IMR-90 (cell line): ENCODE measurements at regions not wholly inside any gene's neighbourhood (a gene's known extent, or its start where the extent isn't known, plus 50 kb on each side); places are given as distances from the start of the nearest gene placed in this dataset.

Source experiments
- ATAC-seq: fragments of 200-7000 bp; cut with Tn5 transposase; 2 replicates; pipeline ENCODE4 v1.9.1; 2020; ENCODE audit warnings: low read depth, mild to moderate bottlenecking, moderate library complexity
- BruUV-seq: library from RNA; stranded (reverse); fragments of 400-500 nt; replicated peaks from 2 replicates; lab custom pipeline; 2021; lab: Mats Ljungman, UMichigan
- CTCF ChIA-PET: fragments of 300-600 bp; formaldehyde crosslinking; extraction: SDS; loops from one replicate; lab custom pipeline; 2021; ENCODE audit warnings: antibody characterized with exemption; lab: Yijun Ruan, JAX
- POLR2A ChIA-PET: fragments of 300-600 bp; sonication (Branson Sonifier 250); formaldehyde crosslinking; loops from one replicate; lab custom pipeline; 2022; ENCODE audit warnings: antibody characterized with exemption; ENCODE audit not compliant: unreplicated experiment; lab: Charles Lee
- DNase-seq: peaks from one replicate; pipeline ENCODE4 v3.0.0; 2013
- H2AFZ ChIP-seq: replicated peaks from 2 replicates; pipeline ENCODE3; 2013; ENCODE audit warnings: low read length, mild to moderate bottlenecking; ENCODE audit not compliant: poor library complexity
- H2AK5ac ChIP-seq: 2 replicates; pipeline ENCODE4 v1.6.1; 2013; ENCODE audit warnings: low read depth, low read length, inconsistent platforms
- H2AK9ac ChIP-seq: replicated peaks from 2 replicates; pipeline ENCODE3; 2013; ENCODE audit warnings: mild to moderate bottlenecking, low read depth, low read length, moderate library complexity; ENCODE audit not compliant: poor library complexity
- H2BK120ac ChIP-seq: 2 replicates; pipeline ENCODE4 v1.6.1; 2013; ENCODE audit warnings: low read depth, low read length, inconsistent platforms
- H2BK15ac ChIP-seq: 3 replicates; pipeline ENCODE4 v1.6.1; 2013; ENCODE audit warnings: low read depth, low read length, inconsistent platforms
- H2BK20ac ChIP-seq: 2 replicates; pipeline ENCODE4 v1.6.1; 2013; ENCODE audit warnings: low read depth, mild to moderate bottlenecking, inconsistent platforms, low read length, moderate library complexity
- H2BK5ac ChIP-seq: 2 replicates; pipeline ENCODE4 v1.6.1; 2013; ENCODE audit warnings: mild to moderate bottlenecking, low read depth, low read length, inconsistent platforms; ENCODE audit not compliant: poor library complexity, severe bottlenecking
- H3K14ac ChIP-seq: replicated peaks from 2 replicates; pipeline ENCODE4 v1.6.1; 2013; ENCODE audit warnings: low read depth, low read length, inconsistent platforms
- H3K18ac ChIP-seq: 2 replicates; pipeline ENCODE4 v1.6.1; 2013; ENCODE audit warnings: low read depth, low read length, control low read depth
- H3K23ac ChIP-seq: 2 replicates; pipeline ENCODE4 v1.6.1; 2013; ENCODE audit warnings: low read depth, low read length, inconsistent platforms
- H3K27ac ChIP-seq: 2 replicates; pipeline ENCODE4 v1.5.1; 2013; ENCODE audit warnings: mild to moderate bottlenecking, control low read depth, low read length; ENCODE audit not compliant: insufficient read depth
- H3K27me3 ChIP-seq: 2 replicates; pipeline ENCODE4 v1.6.1; 2013; ENCODE audit warnings: low read length; ENCODE audit not compliant: control insufficient read depth, insufficient read depth
- H3K36me3 ChIP-seq: 2 replicates; pipeline ENCODE4 v1.6.1; 2013; ENCODE audit warnings: low read length, mixed read lengths; ENCODE audit not compliant: control insufficient read depth, insufficient read depth
- H3K4ac ChIP-seq: 2 replicates; pipeline ENCODE4 v1.6.1; 2013; ENCODE audit warnings: low read depth, low read length, inconsistent platforms
- H3K4me1 ChIP-seq: 2 replicates; pipeline ENCODE4 v1.6.1; 2013; ENCODE audit warnings: low read length, mixed read lengths; ENCODE audit not compliant: control insufficient read depth, insufficient read depth
- H3K4me2 ChIP-seq: 2 replicates; pipeline ENCODE4 v1.6.1; 2013; ENCODE audit warnings: low read depth, mild to moderate bottlenecking, control low read depth, low read length, moderate library complexity
- H3K4me3 ChIP-seq: 2 replicates; pipeline ENCODE4 v1.5.1; 2013; ENCODE audit warnings: low read depth, mild to moderate bottlenecking, control low read depth, low read length, moderate library complexity; ENCODE audit not compliant: insufficient read depth
- H3K56ac ChIP-seq: 2 replicates; pipeline ENCODE4 v1.6.1; 2013; ENCODE audit warnings: low read length, inconsistent platforms; ENCODE audit not compliant: insufficient read depth; ENCODE audit errors: extremely low read depth
- H3K79me1 ChIP-seq, 2 experiments: 2 replicates each; pipeline ENCODE4 v1.6.1; 2013; ENCODE audit warnings: low read length in 2 of 2, inconsistent platforms in 1 of 2, low read depth in 1 of 2
- H3K9ac ChIP-seq: 2 replicates; pipeline ENCODE4 v1.6.1; 2013; ENCODE audit warnings: low read depth, low read length, control low read depth
- H3K9me1 ChIP-seq: 2 replicates; pipeline ENCODE4 v1.6.1; 2013; ENCODE audit warnings: low read length, inconsistent platforms; ENCODE audit not compliant: insufficient read depth
- H3K9me3 ChIP-seq: 2 replicates; pipeline ENCODE4 v1.6.1; 2013; ENCODE audit warnings: low read length; ENCODE audit not compliant: control insufficient read depth, insufficient read depth
- H4K20me1 ChIP-seq: 2 replicates; pipeline ENCODE4 v1.6.1; 2013; ENCODE audit warnings: low read length, inconsistent platforms; ENCODE audit not compliant: insufficient read depth
- H4K5ac ChIP-seq: 2 replicates; pipeline ENCODE4 v1.6.1; 2013; ENCODE audit warnings: mild to moderate bottlenecking, low read depth, low read length, control low read depth
- H4K8ac ChIP-seq, 2 experiments: 2 replicates each; pipeline ENCODE4 v1.6.1; 2013; ENCODE audit warnings: low read depth in 2 of 2, low read length in 2 of 2, control low read depth in 1 of 2, inconsistent platforms in 1 of 2
- H4K91ac ChIP-seq: 2 replicates; pipeline ENCODE4 v1.6.1; 2013; ENCODE audit warnings: low read depth, low read length, inconsistent platforms; ENCODE audit not compliant: insufficient read depth
- BHLHE40 ChIP-seq: fragments of 150-350 bp; IDR thresholded peaks from 2 replicates; pipeline ENCODE4 v1.6.1; 2016; ENCODE audit warnings: mild to moderate bottlenecking, low read depth, low read length
- CEBPB ChIP-seq: IDR thresholded peaks from 2 replicates; pipeline ENCODE4 v1.6.1; 2012; ENCODE audit warnings: low read depth, low read length, improper control_type of control experiment
- CHD1 ChIP-seq: IDR thresholded peaks from 2 replicates; pipeline ENCODE4 v1.6.1; 2012; ENCODE audit warnings: low read depth, low read length, improper control_type of control experiment
- CTCF ChIP-seq: conservative IDR thresholded peaks from 2 replicates; pipeline ENCODE4 v1.5.1; 2012; ENCODE audit warnings: mild to moderate bottlenecking, low read depth, low read length, improper control_type of control experiment
- ELK1 ChIP-seq: fragments of 150-350 bp; IDR thresholded peaks from 2 replicates; pipeline ENCODE4 v1.6.1; 2016; ENCODE audit warnings: low read depth, mild to moderate bottlenecking, low read length, moderate library complexity, borderline replicate concordance
- FOS ChIP-seq: fragments of 150-350 bp; IDR thresholded peaks from 2 replicates; pipeline ENCODE4 v1.6.1; 2016; ENCODE audit warnings: low read depth, low read length
- MAFK ChIP-seq: IDR thresholded peaks from 2 replicates; pipeline ENCODE4 v1.6.1; 2012; ENCODE audit warnings: low read depth, low read length, improper control_type of control experiment
- MAZ ChIP-seq: IDR thresholded peaks from 2 replicates; pipeline ENCODE4 v1.6.1; 2012; ENCODE audit warnings: low read depth, mild to moderate bottlenecking, low read length, improper control_type of control experiment, moderate library complexity, borderline replicate concordance
- MXI1 ChIP-seq: IDR thresholded peaks from 2 replicates; pipeline ENCODE4 v1.6.1; 2012; ENCODE audit warnings: low read depth, mild to moderate bottlenecking, low read length, moderate library complexity, borderline replicate concordance
- NFE2L2 ChIP-seq: fragments of 150-350 bp; IDR thresholded peaks from 2 replicates; pipeline ENCODE4 v1.6.1; 2016; ENCODE audit warnings: low read depth, mild to moderate bottlenecking, low read length
- POLR2A ChIP-seq: IDR thresholded peaks from 2 replicates; pipeline ENCODE4 v1.6.1; 2012; ENCODE audit warnings: mild to moderate bottlenecking, low read depth, low read length
- RAD21 ChIP-seq: IDR thresholded peaks from 2 replicates; pipeline ENCODE4 v1.6.1; 2012; ENCODE audit warnings: low read length, improper control_type of control experiment
- RCOR1 ChIP-seq: IDR thresholded peaks from 2 replicates; pipeline ENCODE4 v1.6.1; 2012; ENCODE audit warnings: mild to moderate bottlenecking, low read length, improper control_type of control experiment; ENCODE audit not compliant: insufficient replicate concordance
- RFX5 ChIP-seq: IDR thresholded peaks from 2 replicates; pipeline ENCODE4 v1.8.0; 2012; ENCODE audit warnings: low read depth, mild to moderate bottlenecking, low read length, moderate library complexity
- SMC3 ChIP-seq: fragments of 150-350 bp; IDR thresholded peaks from 2 replicates; pipeline ENCODE4 v1.6.1; 2016; ENCODE audit warnings: low read depth, mild to moderate bottlenecking, antibody characterized with exemption, low read length, moderate library complexity
- USF2 ChIP-seq: fragments of 150-350 bp; IDR thresholded peaks from 2 replicates; pipeline ENCODE4 v1.6.1; 2017; ENCODE audit warnings: mild to moderate bottlenecking, antibody characterized with exemption, low read length, low read depth
- WGBS, 2 experiments: methylation state at CpG; one replicate each; pipeline versions ENCODE4 v1.1.5 to v1.1.7; 2013; ENCODE audit warnings: missing lambda C conversion rate in 2 of 2; ENCODE audit not compliant: insufficient read length in 1 of 2; ENCODE audit errors: extremely low coverage in 2 of 2; 5-methylcytosine and 5-hydroxymethylcytosine counted together
- dilution Hi-C: fragments of 300-500 bp; cut with HindIII; formaldehyde crosslinking; loops from one replicate; pipeline ENCODE4 v1.14.3; 2018; ENCODE audit warnings: low sequenced_read_pairs; ENCODE audit not compliant: unreplicated experiment
- in situ Hi-C: fragments of 300-500 bp; cut with MboI; formaldehyde crosslinking; loops from 3 replicates; pipeline ENCODE4 v1.14.3; 2019; ENCODE audit warnings: low sequenced_read_pairs, inconsistent platforms, mixed read lengths
- intact Hi-C: fragments of 100-400 bp; cut with micrococcal nuclease; formaldehyde crosslinking; loops from 2 replicates; pipeline ENCODE4 v1.10.0; 2022

GRCh38 chr10:128306535-128306934 lies 180.3 kb upstream of the MKI67 start:
- CTCF ChIA-PET: no interaction called here
- Histone ChIP-seq H2BK5ac (no peak overlapping the region), H3K4me2 (no peak overlapping the region), H2BK15ac (no peak overlapping the region), H4K91ac (no peak overlapping the region), H3K4me1 (no peaks in the 10 kb centered on the region), H2AK5ac (no peak overlapping the region), H4K8ac (no peak overlapping the region), H3K9ac (no peak overlapping the region), H3K9me3 (peaks cover 36% of the 10 kb centered on the region), H4K20me1 (no peaks in the 10 kb centered on the region), H3K79me1 (no peaks in the 10 kb centered on the region), H2AFZ (no peak overlapping the region), H3K36me3 (no peaks in the 10 kb centered on the region), H3K23ac (no peak overlapping the region), H3K9me1 (no peaks in the 10 kb centered on the region), H3K4me3 (no peak overlapping the region), H3K27me3 (no peaks in the 10 kb centered on the region), H3K14ac (no peak overlapping the region), H3K56ac (no peak overlapping the region), H2BK20ac (no peak overlapping the region), H3K18ac (no peak overlapping the region), H3K4ac (no peak overlapping the region), H2AK9ac (no peak overlapping the region), H4K5ac (no peak overlapping the region), H2BK120ac (no peak overlapping the region), H3K27ac (no peak overlapping the region)
- no peak for ATAC-seq
- POLR2A ChIA-PET: no interaction called here
- dilution Hi-C loops: no loop called here
- WGBS, 2 experiments: no CpG with 5 or more reads among the region's 6 CpGs
- no peak for DNase-seq
- BruUV-seq: no TSS peak
- TF ChIP-seq NFE2L2 (no peak), FOS (no peak), BHLHE40 (no peak), CEBPB (no peak), ELK1 (no peak), RCOR1 (no peak), CTCF (no peak), POLR2A (no peak), MAFK (no peak), MAZ (no peak), RFX5 (no peak), SMC3 (no peak), USF2 (no peak), RAD21 (no peak), CHD1 (no peak), MXI1 (no peak)
- in situ Hi-C loops: no loop called here
- intact Hi-C loops: no loop called here
